ENCODE measurements at regions not wholly inside any gene's neighbourhood (a gene's known extent, or its start where the extent isn't known, plus 50 kb on each side); places are given as distances from the start of the nearest gene placed in this dataset.
"Not testable (repeated sequence)": the region's sequence is repeated elsewhere in the genome, so short reads cannot be mapped to it uniquely, and the experiment has no call there.

DNA sequence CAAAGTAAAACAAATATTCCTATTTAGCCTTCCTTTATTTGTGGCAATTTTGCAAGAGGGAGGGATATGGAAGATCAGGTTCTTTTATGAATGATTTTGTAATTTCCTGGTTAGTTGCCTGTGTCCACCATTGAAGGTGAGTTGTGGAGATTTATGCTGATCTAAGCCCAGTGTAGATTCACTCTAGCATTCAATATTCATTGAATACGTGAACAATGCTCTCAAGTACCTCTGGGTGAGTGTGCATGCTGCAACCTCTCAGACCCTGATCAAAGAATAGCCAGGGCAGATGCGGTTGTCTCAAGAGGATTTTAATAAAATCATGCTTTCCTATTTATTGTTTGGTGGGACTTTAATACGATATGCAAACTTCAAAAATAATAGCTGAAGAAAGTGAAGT, 628.4 kb downstream of the SPRY1 start:
- no peak for DNase-seq (ENCODE audit: low spot score)

DNA sequence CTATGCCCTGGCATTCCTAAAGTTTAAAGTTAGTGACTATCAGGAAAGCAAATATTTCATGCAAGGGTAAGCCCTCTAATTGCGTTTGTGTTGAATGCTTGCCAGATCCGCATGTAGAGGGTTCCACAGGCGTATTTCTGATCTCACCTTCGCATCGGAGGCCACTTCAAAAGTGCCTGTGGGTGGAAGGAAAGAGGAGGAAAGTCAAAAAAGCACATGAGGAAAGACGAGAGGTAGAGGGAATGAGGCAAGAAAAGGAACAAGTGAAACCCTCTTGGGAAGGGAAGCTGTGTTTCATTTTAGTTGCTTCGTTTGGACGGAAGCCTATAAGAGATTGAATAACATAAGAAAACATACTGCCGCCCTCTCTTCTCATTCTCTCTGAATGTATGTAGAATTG, 628.8 kb downstream of the SPRY1 start:
- DNase-seq (ENCODE audit: low spot score) = no peak

DNA sequence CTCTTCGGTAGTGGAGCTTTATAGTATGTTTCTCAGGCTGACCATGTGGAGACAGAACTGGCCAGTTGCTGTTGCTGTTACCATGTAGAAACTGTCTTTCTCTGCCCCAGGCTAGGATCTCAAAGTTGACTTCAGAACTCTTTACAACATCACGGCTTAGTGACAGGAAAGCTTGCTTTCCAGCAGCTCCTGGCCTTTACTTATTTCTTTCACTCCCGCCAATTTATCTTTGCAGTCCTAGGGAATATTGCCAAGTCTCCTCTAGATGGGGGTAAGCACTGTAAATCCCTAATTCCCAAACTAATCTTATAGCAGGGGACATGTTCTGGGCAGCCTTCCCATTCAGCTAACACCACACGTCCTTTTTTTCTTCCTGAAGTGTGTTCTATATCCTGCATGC, 631.6 kb downstream of the SPRY1 start:
- DNase-seq (ENCODE audit: low spot score) = no peak

DNA sequence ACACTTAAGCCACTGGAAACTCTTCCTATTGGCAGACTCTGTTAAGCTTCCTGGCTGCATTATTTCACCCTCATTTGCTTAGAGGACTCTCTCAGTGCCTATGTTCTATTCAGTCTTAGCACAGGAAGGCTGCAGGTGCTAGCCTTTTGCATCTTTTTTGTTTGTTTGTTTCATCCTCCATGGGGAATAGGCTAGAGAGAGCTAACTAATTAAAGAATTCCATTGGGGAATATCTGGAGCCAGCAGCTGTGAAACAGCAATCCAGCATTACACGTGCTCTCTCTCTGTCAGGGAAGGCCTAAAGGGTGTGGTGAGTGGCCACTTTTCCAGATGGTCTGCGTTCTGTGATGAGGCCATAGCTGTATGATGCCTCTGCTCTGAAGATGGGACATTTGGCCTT, 633.6 kb downstream of the SPRY1 start:
- no peak for DNase-seq (ENCODE audit: low spot score)

DNA sequence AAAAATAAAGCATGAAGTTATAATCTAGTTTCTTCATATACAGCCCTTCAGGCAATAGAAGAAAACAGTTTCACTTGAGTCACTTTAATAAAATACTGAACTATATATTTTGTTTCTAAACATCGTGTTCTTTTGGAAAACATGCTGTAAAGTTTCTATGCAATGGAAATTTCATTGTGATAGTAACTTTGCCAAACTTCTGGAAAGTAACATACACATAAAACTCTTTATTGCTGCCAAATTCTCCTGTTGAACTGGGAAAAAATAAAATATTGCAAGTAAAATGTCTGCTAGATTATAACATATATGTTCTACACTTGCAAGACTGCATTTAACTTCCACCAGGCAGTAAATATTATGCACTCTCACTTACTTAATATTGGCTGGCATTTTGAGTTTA, 635.4 kb downstream of the SPRY1 start:
- DNase-seq (ENCODE audit: low spot score) = no peak

DNA sequence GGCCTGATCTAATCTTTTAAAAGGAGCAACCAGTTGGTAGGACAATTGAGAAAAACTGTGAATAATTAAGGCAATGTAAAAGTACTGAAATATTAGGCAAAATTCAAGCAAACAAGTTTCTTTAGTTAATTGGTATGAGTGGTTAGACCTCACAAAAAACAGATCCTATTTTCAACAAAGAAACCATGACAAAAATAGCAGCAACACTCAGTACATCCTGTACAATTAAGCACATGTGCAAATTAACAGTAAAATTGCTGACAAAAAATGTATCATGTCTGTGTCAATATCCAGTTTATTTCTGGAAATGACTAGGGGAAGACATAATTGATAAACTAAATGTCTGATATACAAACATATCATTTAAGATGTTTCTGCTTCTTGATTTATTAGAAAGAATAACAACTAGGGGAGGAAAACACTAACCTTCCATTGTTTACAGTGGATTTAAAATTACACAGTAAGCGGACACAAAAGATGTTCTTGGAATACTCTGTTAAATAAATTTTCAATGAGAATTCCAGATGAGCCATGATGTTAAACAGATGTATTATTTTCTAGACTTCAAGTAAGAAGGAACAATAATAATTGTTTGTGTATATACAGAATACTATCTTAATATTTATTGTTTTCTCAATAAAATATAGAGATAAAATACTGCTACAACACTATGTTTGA, 638.9 kb downstream of the SPRY1 start:
- DNase-seq (ENCODE audit: low spot score) = no peak

DNA sequence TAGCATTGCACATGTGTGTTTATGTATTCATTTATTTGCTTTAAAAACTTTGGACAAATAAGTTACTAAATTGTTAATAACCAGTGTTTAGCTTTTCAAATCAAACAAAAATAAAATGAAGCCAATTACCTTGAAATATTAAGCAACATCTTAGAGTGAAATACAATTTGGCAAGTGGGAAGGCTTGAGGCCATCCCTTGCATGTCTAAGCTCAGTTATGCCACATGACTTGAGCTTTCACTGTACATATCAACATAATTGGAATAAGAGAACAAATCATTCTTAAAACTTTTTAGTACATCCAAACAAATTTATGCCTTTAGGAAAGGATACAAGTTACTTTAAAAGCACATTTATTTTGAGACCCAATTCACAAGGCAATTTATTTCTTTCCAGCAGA, 640.6 kb downstream of the SPRY1 start:
- DNase-seq (ENCODE audit: low spot score) = no peak

DNA sequence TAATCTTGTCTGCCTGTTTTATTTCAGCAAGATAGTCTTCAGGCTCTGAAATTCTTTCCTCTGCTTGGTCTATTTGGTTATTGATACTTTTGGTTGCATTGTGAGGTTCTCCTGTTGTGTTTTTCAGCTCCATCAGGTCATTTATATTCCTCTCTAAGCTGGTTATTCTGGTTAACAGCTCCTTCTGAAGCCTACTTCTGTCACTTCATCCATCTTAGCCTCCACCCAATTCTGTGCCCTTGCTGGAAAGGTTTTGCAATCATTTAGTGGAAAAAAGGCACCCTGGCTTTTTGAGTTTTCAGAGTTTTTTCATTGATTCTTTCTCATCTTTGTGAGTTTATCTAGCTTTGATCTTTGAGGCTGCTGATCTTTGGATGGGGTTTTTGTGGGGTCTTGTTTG, 647.7 kb downstream of the SPRY1 start:
- DNase-seq (ENCODE audit: low spot score) = no peak

DNA sequence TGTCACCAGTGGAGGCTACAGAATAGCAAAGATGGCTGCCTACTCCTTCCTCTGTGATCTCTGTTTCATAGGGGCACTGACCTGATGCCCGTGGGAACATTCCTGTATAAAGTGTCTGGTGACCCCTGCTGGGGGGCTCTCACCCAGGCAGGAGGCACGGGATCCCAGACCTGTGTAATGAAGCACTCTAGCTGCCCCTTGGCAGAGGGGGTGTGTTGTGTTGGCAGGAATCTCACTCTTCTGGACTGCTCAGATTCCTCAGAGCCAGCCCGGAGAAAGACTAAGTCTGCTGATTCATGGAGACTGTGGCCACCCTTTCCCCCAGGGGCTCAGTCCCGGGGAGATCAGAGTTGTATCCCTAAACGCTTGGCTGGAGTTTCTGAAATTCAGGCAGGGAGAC, 648.3 kb downstream of the SPRY1 start:
- DNase-seq (ENCODE audit: low spot score) = no peak

DNA sequence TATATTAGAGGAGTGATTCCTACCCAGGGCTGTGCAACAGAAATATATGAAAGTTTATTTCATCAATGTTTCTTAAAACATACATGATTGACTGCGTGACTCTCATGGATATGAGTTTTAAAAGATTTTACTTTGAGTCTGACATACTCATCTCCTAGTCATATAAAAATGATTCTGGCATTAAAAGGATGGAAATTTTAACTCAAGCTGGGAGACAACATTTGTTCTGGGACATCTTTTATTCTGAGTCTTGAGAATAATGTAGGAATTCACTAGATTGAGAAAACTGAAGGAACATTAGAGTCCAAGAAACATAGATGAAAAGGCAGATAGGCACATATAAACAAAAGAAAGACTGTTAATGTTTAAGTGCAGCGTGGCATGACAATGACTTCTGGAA, 649.6 kb downstream of the SPRY1 start:
- DNase-seq (ENCODE audit: low spot score) = no peak

DNA sequence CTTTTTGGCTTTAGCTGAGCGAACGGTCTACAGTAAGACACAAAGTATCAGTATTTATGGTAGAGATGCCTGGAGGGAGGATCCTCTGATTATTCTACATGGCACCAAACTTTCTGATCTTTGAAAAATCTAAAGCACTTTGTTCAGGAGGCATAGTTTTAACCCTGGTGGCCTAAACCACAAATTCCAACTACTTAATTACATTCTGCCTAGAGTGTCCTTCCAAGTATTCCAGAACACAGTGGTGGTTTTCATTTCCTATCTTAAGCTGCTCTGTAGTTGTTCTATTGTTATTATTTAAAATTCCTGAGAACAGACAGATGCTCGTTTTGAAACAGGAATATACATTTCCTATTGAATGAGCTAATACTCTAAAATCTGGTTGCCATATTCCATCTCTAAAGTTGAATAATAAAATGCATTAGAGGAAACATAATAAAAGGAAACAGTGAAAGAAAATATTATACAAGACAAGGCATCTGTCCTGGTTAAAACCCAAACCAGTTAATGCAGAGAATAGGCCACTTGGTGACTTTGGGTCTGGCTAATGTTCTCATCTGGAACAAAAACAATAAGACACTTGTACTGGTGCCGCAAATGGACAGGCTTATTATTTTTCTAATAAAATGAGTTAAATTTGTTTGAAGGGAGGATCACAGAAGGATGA, 657.4 kb downstream of the SPRY1 start:
- DNase-seq (ENCODE audit: low spot score) = no peak

DNA sequence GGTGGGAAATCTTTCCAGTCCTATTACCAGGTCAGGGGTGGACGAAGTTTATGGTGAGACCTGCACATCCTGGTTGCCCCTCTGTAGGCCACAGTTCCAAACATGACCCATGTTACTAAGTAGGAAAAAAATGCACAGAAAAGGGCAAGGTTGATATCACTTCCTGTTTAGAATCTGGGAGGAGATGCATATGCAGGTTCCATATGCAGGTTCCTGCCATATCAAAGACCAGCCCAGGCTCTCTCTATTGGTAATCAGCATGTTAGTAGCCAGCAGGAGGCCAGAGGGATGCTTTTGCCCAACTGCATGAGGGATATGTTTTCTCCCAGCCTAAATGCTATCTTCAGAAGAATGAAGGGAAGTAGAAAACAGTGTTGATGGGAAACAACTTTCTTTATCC, 657.2 kb downstream of the ANKRD50 start:
- no peak for DNase-seq (ENCODE audit: low spot score)

DNA sequence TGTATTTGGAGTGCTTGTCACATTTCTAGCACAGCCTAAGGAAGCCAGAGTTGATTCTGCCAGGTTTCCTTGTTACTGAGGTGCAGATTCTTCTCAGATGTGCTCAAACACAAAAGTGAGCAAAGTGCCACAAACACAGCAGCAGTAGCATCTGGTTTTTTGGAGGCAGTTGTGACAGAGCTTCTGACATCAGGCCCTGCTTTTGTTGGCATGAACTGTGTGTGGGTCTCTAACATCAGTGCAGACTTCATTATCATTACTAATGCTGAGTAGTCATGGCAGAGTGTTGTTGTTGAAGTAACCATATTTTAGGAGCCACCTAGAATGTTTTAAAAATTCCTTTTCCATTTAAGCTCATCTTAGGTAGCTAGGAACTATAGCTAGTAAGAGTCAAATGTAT, 656.6 kb downstream of the ANKRD50 start:
- no peak for DNase-seq (ENCODE audit: low spot score)

DNA sequence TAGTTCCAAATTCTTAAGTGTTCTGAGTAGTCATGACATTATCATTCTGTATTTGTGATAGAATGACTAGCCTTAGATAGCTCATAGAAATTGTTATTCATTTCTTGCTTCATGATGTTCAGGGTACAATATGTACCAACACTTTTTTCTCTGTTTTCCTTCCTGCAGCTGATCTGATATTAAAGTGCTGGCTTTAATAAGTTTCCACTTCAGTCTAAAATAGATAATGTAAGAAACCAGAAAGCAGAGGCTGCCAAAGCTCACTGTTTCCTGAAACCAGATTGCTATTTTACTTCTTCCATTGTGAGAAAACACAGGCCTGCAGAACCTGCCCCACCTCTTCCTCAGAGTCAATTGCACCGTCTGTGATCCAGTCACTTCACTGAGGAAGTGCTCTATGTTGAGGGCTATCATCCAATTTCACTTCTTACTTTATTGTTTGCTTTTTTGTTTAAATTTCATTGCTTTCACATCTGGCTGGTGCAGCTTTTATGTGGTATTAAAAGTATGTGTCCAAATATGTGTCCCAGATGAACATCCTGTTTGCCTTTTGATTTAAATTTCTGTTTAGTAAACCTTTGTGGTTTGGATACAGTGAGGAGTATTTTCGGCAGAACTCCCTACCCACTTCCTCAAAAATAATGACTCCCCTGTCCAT, 652.1 kb downstream of the ANKRD50 start:
- DNase-seq (ENCODE audit: low spot score) = no peak

DNA sequence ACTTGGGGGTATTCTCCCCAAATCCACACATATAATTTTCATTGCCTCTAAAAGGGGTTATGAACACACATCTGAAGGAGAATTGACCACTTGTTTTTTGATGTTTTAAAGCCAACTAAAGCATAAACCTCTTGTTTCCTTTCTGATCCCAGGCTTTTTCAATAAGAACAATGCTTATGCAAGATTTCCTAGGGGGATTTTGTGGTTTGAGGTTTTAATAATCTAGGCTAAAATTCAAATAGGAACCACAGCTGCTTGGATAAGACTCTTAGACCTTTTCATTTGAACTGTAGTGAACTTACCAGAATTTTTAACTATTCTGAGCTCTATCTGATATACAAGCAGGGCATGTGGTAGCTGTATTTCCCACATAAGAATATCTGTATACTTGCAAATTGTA, 651.1 kb downstream of the ANKRD50 start:
- no peak for DNase-seq (ENCODE audit: low spot score)

DNA sequence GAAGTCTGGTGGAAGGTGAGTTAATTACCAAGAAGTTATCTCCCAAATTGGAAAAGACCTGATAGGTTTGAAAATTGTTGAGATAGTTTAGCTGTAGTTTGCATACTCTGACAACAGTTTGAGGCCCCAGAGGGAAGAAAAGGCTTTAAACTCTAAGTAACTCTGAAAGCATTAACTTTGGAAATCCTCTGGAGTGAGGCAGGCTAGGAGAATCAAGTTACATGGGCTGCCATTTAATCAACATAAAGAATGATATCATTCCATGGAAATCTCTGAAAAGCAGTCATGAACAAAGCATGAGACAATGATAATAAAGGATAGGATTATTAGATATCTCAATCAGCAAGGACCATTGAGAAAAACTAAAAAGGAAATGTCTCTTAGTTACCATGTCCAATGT, 647.1 kb downstream of the ANKRD50 start:
- no peak for DNase-seq (ENCODE audit: low spot score)

DNA sequence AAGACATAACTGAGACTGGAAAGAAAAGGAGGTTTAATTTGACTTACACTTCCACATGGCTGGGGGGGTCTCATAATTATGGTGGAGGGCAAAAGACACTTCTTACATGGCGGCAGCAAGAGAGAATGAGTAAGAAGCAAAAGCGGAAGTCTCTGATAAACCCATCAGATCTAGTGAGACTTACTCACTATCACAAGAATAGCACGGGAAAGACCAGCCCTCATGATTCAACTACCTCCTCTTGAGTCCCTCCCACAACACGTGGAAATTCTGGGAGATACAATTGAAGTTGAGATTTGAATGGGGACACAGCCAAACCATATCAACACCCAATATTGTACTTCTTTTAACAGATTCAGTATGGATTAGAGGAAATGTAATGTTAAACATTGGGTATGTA, 646.6 kb downstream of the ANKRD50 start:
- DNase-seq (ENCODE audit: low spot score) = no peak

DNA sequence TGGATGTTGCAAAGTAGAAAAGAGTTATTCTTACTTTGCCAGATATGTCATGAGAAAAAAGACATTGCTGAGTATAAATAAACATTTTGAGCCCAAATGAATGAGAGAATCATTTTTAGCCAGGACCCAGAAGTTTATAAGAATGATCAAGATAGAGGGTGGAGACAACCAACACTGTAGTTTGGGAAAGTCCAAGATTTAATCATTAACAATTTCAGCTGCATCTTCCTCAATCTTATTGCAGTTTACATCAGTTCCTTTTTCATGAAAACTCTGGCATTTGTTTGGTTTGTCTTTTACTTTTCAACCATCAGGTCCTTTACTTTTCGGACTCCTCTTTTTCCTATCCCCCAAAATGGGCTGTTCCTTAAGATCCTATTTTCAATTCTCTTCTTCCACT, 645.9 kb downstream of the ANKRD50 start:
- DNase-seq (ENCODE audit: low spot score) = no peak

DNA sequence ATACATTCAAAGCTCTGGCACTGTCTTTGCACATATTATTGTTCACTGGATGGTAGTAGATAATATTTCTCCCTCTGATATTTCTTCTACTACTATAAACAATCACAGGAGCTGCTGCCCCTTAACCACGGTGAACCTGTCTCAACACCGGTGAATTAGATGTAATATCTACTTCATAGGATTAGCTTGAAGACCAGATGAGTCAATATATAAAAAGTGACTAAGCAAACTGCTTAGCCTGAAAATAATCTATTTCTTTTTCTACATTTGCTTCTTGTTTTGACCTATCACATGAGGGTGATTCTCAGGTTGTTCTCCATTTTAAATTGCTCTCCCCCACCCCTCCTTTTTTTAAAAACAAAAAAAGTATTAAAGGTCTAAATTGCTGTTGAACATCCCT, 645.5 kb downstream of the ANKRD50 start:
- DNase-seq (ENCODE audit: low spot score) = no peak

DNA sequence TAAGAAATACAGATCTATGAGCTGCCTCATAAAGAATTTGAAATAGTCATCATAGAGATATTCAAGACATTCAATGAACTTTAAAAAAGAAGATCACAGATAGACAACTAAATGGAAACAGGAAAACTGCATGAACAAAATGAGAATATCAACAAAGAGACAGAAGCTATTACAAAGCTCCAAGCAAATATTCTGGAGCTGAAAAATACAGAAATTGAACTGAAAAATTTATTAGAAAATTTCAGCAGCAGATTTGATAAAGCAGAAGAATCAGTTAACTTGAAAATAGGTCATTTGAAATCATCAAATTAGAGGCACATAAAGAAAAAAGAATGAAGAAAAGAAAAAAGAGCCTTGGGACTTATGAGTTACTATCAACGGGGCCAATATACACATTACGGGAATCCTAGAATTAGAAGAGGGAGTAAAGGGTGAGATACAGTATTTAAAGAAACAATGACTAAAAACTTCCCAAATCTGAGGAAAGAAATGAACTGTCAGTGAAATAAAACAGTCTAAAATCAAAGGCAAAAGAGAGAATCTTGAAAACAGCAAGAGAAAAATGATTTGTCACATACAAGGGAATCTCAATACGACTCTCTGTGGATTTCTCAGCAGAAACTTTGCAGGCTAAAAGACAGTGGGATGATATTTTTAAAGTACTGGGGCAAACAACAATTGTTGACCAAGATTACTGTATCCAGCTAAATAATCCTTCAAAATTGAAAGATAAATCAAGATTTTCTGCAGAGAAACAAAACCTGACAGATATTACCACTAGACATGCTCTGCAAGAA, 641.6 kb downstream of the ANKRD50 start:
- DNase-seq (ENCODE audit: low spot score) = no peak

DNA sequence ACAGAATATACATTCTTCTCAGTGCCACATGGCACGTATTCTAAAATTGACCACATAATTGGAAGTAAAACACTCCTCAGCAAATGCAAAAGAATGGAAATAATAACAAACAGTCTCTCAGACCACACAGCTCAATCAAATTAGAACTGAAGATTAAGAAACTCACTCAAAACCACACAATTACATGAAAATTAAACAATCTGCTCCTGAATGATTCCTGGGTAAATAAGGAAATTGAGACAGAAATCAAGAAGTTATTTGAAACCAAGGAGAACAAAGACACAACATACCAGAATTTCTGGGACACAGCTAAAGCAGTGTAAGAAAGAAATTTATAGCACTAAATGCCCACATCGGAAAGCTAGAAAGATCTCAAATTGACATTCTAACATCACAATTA, 637.3 kb downstream of the ANKRD50 start:
- DNase-seq (ENCODE audit: low spot score) = not testable (repeated sequence)

DNA sequence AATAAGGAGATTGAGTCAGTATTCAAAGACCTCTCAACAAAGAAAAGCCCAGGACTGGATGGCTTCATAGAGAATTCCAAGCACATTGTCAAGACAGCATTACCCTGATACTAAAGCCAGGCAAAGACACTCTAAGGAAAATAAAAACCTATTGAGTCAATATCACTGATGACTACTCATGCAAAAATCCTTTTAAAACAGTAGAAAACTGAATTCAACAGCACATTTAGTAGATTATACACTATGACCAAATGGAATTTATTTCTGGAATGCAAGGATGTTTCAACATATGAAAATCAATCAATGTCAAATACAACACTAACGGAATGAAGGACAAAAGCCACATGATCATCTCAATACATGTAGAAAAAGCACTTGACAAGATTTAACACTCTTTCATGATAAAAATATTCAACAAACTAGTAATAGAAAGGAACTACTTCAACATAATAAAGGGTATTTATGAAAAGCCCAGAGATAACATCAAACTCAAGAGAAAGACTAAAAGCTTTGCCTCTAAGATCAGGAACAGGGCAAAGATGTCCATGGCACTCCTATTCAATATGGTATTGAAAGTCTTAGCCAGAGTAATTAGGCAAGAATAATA, 633.3 kb downstream of the ANKRD50 start:
- no peak for DNase-seq (ENCODE audit: low spot score)

Data from mesenteric fat pad (tissue), 1 donor.